Caco-2 (cell line): ENCODE measurements at regions not wholly inside any gene's neighbourhood (a gene's known extent, or its start where the extent isn't known, plus 50 kb on each side); places are given as distances from the start of the nearest gene placed in this dataset.

Experiments used
- BruUV-seq: library from RNA; stranded (reverse); fragments of 400-500 nt; replicated peaks from 2 replicates; lab custom pipeline; 2021; lab: Mats Ljungman, UMichigan
- CTCF ChIA-PET: fragments of 300-600 bp; sonication (Branson Sonifier 250); formaldehyde crosslinking; loops from one replicate; lab custom pipeline; 2022; ENCODE audit warnings: antibody characterized with exemption; lab: Charles Lee
- POLR2A ChIA-PET: fragments of 300-600 bp; sonication (Branson Sonifier 250); formaldehyde crosslinking; loops from one replicate; lab custom pipeline; 2022; ENCODE audit warnings: antibody characterized with exemption; lab: Charles Lee
- DNase-seq, 2 experiments: peaks; one replicate each; pipeline versions ENCODE4 v3.0.0 to v3.0.0-alpha.2; 2020 to 2022
- H3K27me3 ChIP-seq: replicated peaks from 2 replicates; pipeline ENCODE4 v1.6.0; 2011; ENCODE audit warnings: low read length; ENCODE audit not compliant: control insufficient read depth, insufficient read depth
- H3K36me3 ChIP-seq: 2 replicates; pipeline ENCODE4 v1.5.1; 2011; ENCODE audit warnings: low read length; ENCODE audit not compliant: control insufficient read depth, insufficient read depth
- H3K4me1 ChIP-seq: fragments of 250-450 bp; sonication (Bioruptor Pico); 2 replicates; pipeline ENCODE4 v1.5.1; 2020; ENCODE audit warnings: mild to moderate bottlenecking
- H3K4me3 ChIP-seq: 2 replicates; pipeline ENCODE4 v1.5.1; 2011; ENCODE audit warnings: low read depth, mild to moderate bottlenecking, control low read depth, low read length
- H3K9me3 ChIP-seq: fragments of 250-450 bp; sonication (Bioruptor Pico); 2 replicates; pipeline ENCODE4 v1.5.1; 2020; ENCODE audit warnings: mild to moderate bottlenecking, moderate library complexity
- H3K27ac Mint-ChIP-seq: one replicate; pipeline ENCODE4 v1.8.0; 2022; ENCODE audit warnings: mixed read lengths; ENCODE audit not compliant: unreplicated experiment
- H3K27me3 Mint-ChIP-seq: one replicate; pipeline ENCODE4 v1.8.0; 2022; ENCODE audit warnings: mixed read lengths; ENCODE audit not compliant: insufficient read depth, unreplicated experiment
- H3K36me3 Mint-ChIP-seq: one replicate; pipeline ENCODE4 v1.8.0; 2022; ENCODE audit warnings: mild to moderate bottlenecking, mixed read lengths; ENCODE audit not compliant: insufficient read depth, unreplicated experiment
- H3K4me1 Mint-ChIP-seq: one replicate; pipeline ENCODE4 v1.8.0; 2022; ENCODE audit warnings: low read depth, mixed read lengths; ENCODE audit not compliant: unreplicated experiment
- H3K4me3 Mint-ChIP-seq: one replicate; pipeline ENCODE4 v1.8.0; 2022; ENCODE audit warnings: mild to moderate bottlenecking, moderate library complexity, mixed read lengths; ENCODE audit not compliant: unreplicated experiment
- H3K9me3 Mint-ChIP-seq: one replicate; pipeline ENCODE4 v1.8.0; 2022; ENCODE audit warnings: mixed read lengths; ENCODE audit not compliant: unreplicated experiment
- CTCF ChIP-seq, 2 experiments: fragments of 200-600 bp in 1 of 2; IDR thresholded peaks; 1 replicate in 1 of 2; 2 replicates in 1 of 2; pipeline versions ENCODE4 v1.5.1 to v1.8.0; 2011 to 2022; ENCODE audit warnings: antibody characterized with exemption in 1 of 2, control low read depth in 1 of 2, inconsistent platforms in 1 of 2, low read depth in 1 of 2, low read length in 1 of 2, mild to moderate bottlenecking in 1 of 2, moderate library complexity in 1 of 2; ENCODE audit not compliant: insufficient read depth in 1 of 2, severe bottlenecking in 1 of 2, unreplicated experiment in 1 of 2
- intact Hi-C: fragments of 100-400 bp; cut with micrococcal nuclease; formaldehyde crosslinking; loops from one replicate; pipeline ENCODE4 v1.10.0; 2022; ENCODE audit not compliant: unreplicated experiment

DNA sequence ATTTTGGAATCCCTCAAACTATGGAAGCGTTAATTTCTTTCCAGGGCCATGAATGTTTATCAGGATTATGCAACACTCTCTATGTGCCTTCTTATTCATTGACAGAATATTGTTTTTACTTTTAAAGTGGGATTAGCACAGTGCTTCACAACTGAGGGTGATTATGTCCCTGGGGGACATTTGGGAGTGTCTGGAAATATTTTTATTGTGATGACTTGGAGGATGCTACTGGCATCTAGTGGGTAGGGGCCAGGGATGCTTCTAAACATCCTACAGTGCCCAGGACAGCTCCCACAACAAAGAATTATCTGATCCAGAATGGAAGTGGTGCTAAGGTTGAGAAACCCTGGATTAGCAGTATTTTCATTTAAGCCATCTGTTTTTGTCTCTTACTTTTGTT is 338.5 kb upstream of the SOX5 start:
- H3K27ac Mint-ChIP-seq, result no peak overlapping the region
- BruUV-seq, result no TSS peak
- no peak overlapping the region for H3K4me3 ChIP-seq
- no peak overlapping the region for H3K4me3 Mint-ChIP-seq
- no peak for DNase-seq
- H3K9me3 ChIP-seq, result no peaks in the 10 kb centered on the region
- no peaks in the 10 kb centered on the region for H3K4me1 ChIP-seq
- TF ChIP-seq CTCF (IDR thresholded peaks at IDR 0.05; ENCODE audit: insufficient read depth in 1 of 2, low read depth in 1 of 2, low read length in 1 of 2, severe bottlenecking in 1 of 2, unreplicated experiment in 1 of 2), result no peak
- H3K36me3 ChIP-seq, result no peaks in the 10 kb centered on the region
- peaks cover 6% of the 10 kb centered on the region for H3K4me1 Mint-ChIP-seq
- no peaks in the 10 kb centered on the region for H3K36me3 Mint-ChIP-seq
- intact Hi-C loops, result no loop called here
- ChIA-PET CTCF (interaction anchor here (0.7 kb wide), 1 partner anchor 261 kb away, joined by 11 read pairs; no protein-coding TSS in a partner anchor), POLR2A (no interaction called here)
- no peaks in the 10 kb centered on the region for H3K9me3 Mint-ChIP-seq
- no peaks in the 10 kb centered on the region for H3K27me3 Mint-ChIP-seq
- H3K27me3 ChIP-seq, result no peaks in the 10 kb centered on the region

GRCh38 chr12:24285448-24285847 is 336.0 kb upstream of the SOX5 start:
- no peak for TF ChIP-seq CTCF (IDR thresholded peaks at IDR 0.05; ENCODE audit: insufficient read depth in 1 of 2, low read depth in 1 of 2, low read length in 1 of 2, severe bottlenecking in 1 of 2, unreplicated experiment in 1 of 2)
- H3K4me3 ChIP-seq, result no peak overlapping the region
- POLR2A ChIA-PET, result no interaction called here
- no peaks in the 10 kb centered on the region for H3K27me3 ChIP-seq
- Mint-ChIP-seq H3K9me3 (no peaks in the 10 kb centered on the region), H3K36me3 (no peaks in the 10 kb centered on the region), H3K27ac (peak overlapping the region; percentile 40), H3K27me3 (no peaks in the 10 kb centered on the region), H3K4me3 (no peak overlapping the region), H3K4me1 (peaks cover 8% of the 10 kb centered on the region)
- no peak for DNase-seq
- CTCF ChIA-PET, result no interaction called here
- H3K9me3 ChIP-seq, result no peaks in the 10 kb centered on the region
- no peaks in the 10 kb centered on the region for H3K36me3 ChIP-seq
- BruUV-seq, result no TSS peak
- no peaks in the 10 kb centered on the region for H3K4me1 ChIP-seq
- intact Hi-C loops, result no loop called here

- no peak for TF ChIP-seq CTCF (IDR thresholded peaks at IDR 0.05; ENCODE audit: insufficient read depth in 1 of 2, low read depth in 1 of 2, low read length in 1 of 2, severe bottlenecking in 1 of 2, unreplicated experiment in 1 of 2)
- peaks cover 7% of the 10 kb centered on the region for H3K4me1 Mint-ChIP-seq
- H3K36me3 Mint-ChIP-seq, result no peaks in the 10 kb centered on the region
- no peaks in the 10 kb centered on the region for H3K27me3 ChIP-seq
- no peaks in the 10 kb centered on the region for H3K4me1 ChIP-seq
- intact Hi-C loops, result no loop called here
- H3K4me3 ChIP-seq, result no peak overlapping the region
- no peak for DNase-seq
- CTCF ChIA-PET, result no interaction called here
- H3K27me3 Mint-ChIP-seq, result no peaks in the 10 kb centered on the region
- POLR2A ChIA-PET, result no interaction called here
- BruUV-seq, result no TSS peak
- no peaks in the 10 kb centered on the region for H3K9me3 Mint-ChIP-seq
- H3K9me3 ChIP-seq, result no peaks in the 10 kb centered on the region
- H3K36me3 ChIP-seq, result no peaks in the 10 kb centered on the region
- H3K27ac Mint-ChIP-seq, result no peak overlapping the region
- no peak overlapping the region for H3K4me3 Mint-ChIP-seq
These were observed 331.9 kb upstream of the SOX5 start for GRCh38 chr12:24281341-24281740.
